Chondrocyte (in vitro differentiated cells): ENCODE measurements at regions not wholly inside any gene's neighbourhood (a gene's known extent, or its start where the extent isn't known, plus 50 kb on each side); places are given as distances from the start of the nearest gene placed in this dataset.

Source experiments
- DNase-seq: peaks from one replicate; pipeline ENCODE4 v3.0.0; 2021; ENCODE audit warnings: mixed read lengths, low spot score
- H3K27ac Mint-ChIP-seq: one replicate; pipeline ENCODE4 v1.8.0; 2021; ENCODE audit warnings: mild to moderate bottlenecking, moderate library complexity, mixed read lengths; ENCODE audit not compliant: unreplicated experiment
- H3K27me3 Mint-ChIP-seq: 2 replicates; pipeline ENCODE4 v1.8.0; 2021; ENCODE audit warnings: low read depth, mixed read lengths
- H3K36me3 Mint-ChIP-seq: 2 replicates; pipeline ENCODE4 v1.8.0; 2021; ENCODE audit warnings: low read depth, mixed read lengths
- H3K4me1 Mint-ChIP-seq: 2 replicates; pipeline ENCODE4 v1.8.0; 2021; ENCODE audit warnings: low read depth, mild to moderate bottlenecking, mixed read lengths
- H3K4me3 Mint-ChIP-seq: one replicate; pipeline ENCODE4 v1.8.0; 2021; ENCODE audit warnings: mild to moderate bottlenecking, moderate library complexity, mixed read lengths; ENCODE audit not compliant: unreplicated experiment
- H3K9me3 Mint-ChIP-seq: 2 replicates; pipeline ENCODE4 v1.8.0; 2021; ENCODE audit warnings: low read depth, mixed read lengths
- TF ChIP-seq, protein P1 (sequence below): fragments of 200-600 bp; sonication (generic); IDR thresholded peaks from 2 replicates; pipeline ENCODE4 v1.5.0; 2021; ENCODE audit warnings: antibody characterized with exemption, mild to moderate bottlenecking, moderate library complexity

- Mint-ChIP-seq H3K27me3 (peaks cover 7% of the 10 kb centered on the region), H3K4me3 (no peak overlapping the region), H3K27ac (no peak overlapping the region), H3K9me3 (peaks cover 7% of the 10 kb centered on the region), H3K4me1 (no peaks in the 10 kb centered on the region), H3K36me3 (no peaks in the 10 kb centered on the region)
- TF ChIP-seq, protein P1, sequence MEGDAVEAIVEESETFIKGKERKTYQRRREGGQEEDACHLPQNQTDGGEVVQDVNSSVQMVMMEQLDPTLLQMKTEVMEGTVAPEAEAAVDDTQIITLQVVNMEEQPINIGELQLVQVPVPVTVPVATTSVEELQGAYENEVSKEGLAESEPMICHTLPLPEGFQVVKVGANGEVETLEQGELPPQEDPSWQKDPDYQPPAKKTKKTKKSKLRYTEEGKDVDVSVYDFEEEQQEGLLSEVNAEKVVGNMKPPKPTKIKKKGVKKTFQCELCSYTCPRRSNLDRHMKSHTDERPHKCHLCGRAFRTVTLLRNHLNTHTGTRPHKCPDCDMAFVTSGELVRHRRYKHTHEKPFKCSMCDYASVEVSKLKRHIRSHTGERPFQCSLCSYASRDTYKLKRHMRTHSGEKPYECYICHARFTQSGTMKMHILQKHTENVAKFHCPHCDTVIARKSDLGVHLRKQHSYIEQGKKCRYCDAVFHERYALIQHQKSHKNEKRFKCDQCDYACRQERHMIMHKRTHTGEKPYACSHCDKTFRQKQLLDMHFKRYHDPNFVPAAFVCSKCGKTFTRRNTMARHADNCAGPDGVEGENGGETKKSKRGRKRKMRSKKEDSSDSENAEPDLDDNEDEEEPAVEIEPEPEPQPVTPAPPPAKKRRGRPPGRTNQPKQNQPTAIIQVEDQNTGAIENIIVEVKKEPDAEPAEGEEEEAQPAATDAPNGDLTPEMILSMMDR, result no peak
- no peak for DNase-seq
Observed at GRCh38 chr16:60073376-60073775, 1339.3 kb upstream of the GOT2 start.

- peaks cover 17% of the 10 kb centered on the region for H3K27me3 Mint-ChIP-seq
- no peak for DNase-seq
- no peaks in the 10 kb centered on the region for H3K4me1 Mint-ChIP-seq
- no peaks in the 10 kb centered on the region for H3K9me3 Mint-ChIP-seq
- no peak overlapping the region for H3K4me3 Mint-ChIP-seq
- no peaks in the 10 kb centered on the region for H3K36me3 Mint-ChIP-seq
- TF ChIP-seq, protein P1, result no peak
- H3K27ac Mint-ChIP-seq, result no peak overlapping the region
Observed at GRCh38 chr16:60064026-60064425, 1329.9 kb upstream of the GOT2 start.

GRCh38 chr16:60061396-60061795 lies 1327.3 kb upstream of the GOT2 start:
- Mint-ChIP-seq H3K27ac (no peak overlapping the region), H3K36me3 (no peaks in the 10 kb centered on the region)
- no peak for DNase-seq

DNA sequence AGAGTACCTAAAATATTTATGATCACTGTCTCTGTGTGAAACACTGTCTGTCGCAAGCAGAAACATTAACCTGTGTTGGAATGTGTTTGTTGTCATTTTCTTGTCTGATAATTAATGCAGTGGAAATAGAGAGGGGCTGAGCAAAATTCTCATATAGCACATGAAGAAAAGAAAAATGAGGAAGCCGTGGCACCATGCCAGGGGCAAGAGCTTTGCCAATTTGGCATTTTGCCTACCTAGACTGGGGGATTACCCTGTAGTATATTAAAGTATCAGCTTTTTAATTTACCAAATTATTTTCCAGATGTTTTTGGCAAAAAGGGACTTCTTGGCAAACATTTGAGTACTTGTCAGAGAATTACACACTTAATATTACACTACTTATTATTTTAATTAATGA lies 1326.6 kb upstream of the GOT2 start:
- peaks cover 16% of the 10 kb centered on the region for H3K27me3 Mint-ChIP-seq
- DNase-seq, result no peak
- H3K27ac Mint-ChIP-seq, result no peak overlapping the region
- H3K4me3 Mint-ChIP-seq, result no peak overlapping the region
- H3K4me1 Mint-ChIP-seq, result no peaks in the 10 kb centered on the region
- TF ChIP-seq, protein P1, result no peak
- H3K9me3 Mint-ChIP-seq, result peaks cover 3% of the 10 kb centered on the region
- no peaks in the 10 kb centered on the region for H3K36me3 Mint-ChIP-seq

More at GRCh38 chr16:60061396-60061795, 1327.3 kb upstream of the GOT2 start:
- Mint-ChIP-seq H3K27me3 (peaks cover 13% of the 10 kb centered on the region), H3K4me1 (no peaks in the 10 kb centered on the region), H3K4me3 (no peak overlapping the region), H3K9me3 (no peaks in the 10 kb centered on the region)
- TF ChIP-seq, protein P1, result no peak

DNA sequence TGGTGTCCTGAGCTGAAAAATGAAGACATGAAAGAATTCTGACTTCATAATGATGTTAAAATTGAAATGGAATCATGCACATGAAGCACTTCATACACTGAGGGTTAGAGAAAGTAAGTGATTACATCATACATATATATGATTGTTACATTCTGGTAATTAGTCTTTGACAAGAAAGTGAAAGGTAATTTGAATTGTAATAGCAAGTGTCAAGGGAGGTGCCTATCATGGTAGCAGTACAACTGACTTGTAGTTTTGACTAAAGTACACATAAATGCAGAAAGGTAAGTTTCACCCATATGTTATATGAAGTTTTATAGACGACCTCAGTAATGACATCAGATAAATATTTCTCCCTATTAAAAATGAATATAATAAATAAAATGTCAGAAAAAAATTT lies 1325.0 kb upstream of the GOT2 start:
- Mint-ChIP-seq H3K4me3 (no peak overlapping the region), H3K27me3 (peaks cover 12% of the 10 kb centered on the region), H3K36me3 (no peaks in the 10 kb centered on the region), H3K9me3 (peaks cover 4% of the 10 kb centered on the region), H3K27ac (no peak overlapping the region), H3K4me1 (no peaks in the 10 kb centered on the region)
- TF ChIP-seq, protein P1, result no peak
- DNase-seq, result no peak
